Psoas muscle (tissue), 7 donors: ENCODE measurements at regions not wholly inside any gene's neighbourhood (a gene's known extent, or its start where the extent isn't known, plus 50 kb on each side); places are given as distances from the start of the nearest gene placed in this dataset.

Experiments
- ATAC-seq, 4 donors: fragments of 200-7000 bp; cut with Tn5 transposase; one replicate each; pipeline ENCODE4 v1.9.1; 2020; ENCODE audit warnings: moderate library complexity in 3 of 4, mild to moderate bottlenecking in 2 of 4
- DNase-seq, 2 donors: peaks; one replicate each; pipeline ENCODE4 v3.0.0-alpha.2; 2020
- H3K27ac ChIP-seq: fragments of 200-600 bp; one replicate; pipeline ENCODE4 v1.8.0; 2022
- H3K27me3 ChIP-seq, 3 donors: fragments of 200-600 bp in 1 of 3; one replicate each; pipeline versions ENCODE4 v1.6.1 to v1.8.0; 2013 to 2022; ENCODE audit warnings: low read length in 2 of 3, mild to moderate bottlenecking in 2 of 3, moderate library complexity in 1 of 3; ENCODE audit not compliant: insufficient read depth in 3 of 3
- H3K36me3 ChIP-seq, 2 donors: fragments of 200-600 bp in 1 of 2; one replicate each; pipeline versions ENCODE4 v1.6.1 to v1.8.0; 2013 to 2022; ENCODE audit warnings: low read depth in 1 of 2, mild to moderate bottlenecking in 1 of 2, moderate library complexity in 1 of 2; ENCODE audit not compliant: insufficient read depth in 1 of 2
- H3K4me1 ChIP-seq: fragments of 200-600 bp; one replicate; pipeline ENCODE4 v1.8.0; 2022
- H3K4me3 ChIP-seq: fragments of 200-600 bp; one replicate; pipeline ENCODE4 v1.8.0; 2022; ENCODE audit warnings: mild to moderate bottlenecking
- H3K9me3 ChIP-seq: fragments of 200-600 bp; one replicate; pipeline ENCODE4 v1.8.0; 2022
- WGBS, 3 donors: extraction: QIAGEN DNeasy Blood & Tissue Kit; methylation state at CpG; one replicate each; pipeline versions ENCODE4 v1.1.6 to v1.1.7; 2013; 5-methylcytosine and 5-hydroxymethylcytosine counted together
- intact Hi-C, 2 donors: fragments of 100-400 bp; cut with DNase I; formaldehyde crosslinking; loops; one replicate each; pipeline versions ENCODE4 v1.11.0 to v1.14.2; 2022
- TF ChIP-seq, protein P1 (sequence below): fragments of 200-600 bp; IDR thresholded peaks from one replicate; pipeline ENCODE4 v1.8.0; 2022; ENCODE audit warnings: antibody characterized with exemption
- donor health status: healthy with polysubstance abuse.
- donor health status: DM: no; HTN: no; CAD: no; lungs with moderate emphysema.
- donor health status: Bipolar disorder and iron deficiency.
- donor health status: healthy.
- donor health status: DM: yes; HTN: yes; CAD: no.
- donor health status: DM: no; HTN: no; CAD: no.
- donor health status: DM: yes; HTN: yes; CAD: no.

DNA sequence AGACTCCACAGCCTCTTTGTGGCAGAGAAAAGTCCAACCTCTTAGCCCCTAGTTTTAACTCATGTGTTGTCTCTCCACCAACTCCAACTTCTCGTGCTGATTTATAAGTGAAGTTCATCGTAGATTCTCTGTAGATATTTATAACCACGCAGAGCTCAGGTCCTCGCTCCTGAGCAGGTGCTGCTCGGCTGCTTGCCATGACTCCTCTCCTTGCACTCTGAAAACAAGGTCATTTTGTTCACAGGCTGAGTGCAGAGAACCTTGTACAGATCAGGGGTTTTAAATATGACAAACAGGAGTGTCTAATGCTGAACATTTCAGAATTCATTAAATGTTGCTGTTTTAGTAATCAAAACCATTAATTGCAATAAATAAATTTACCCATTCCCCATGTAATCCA lies 330.8 kb upstream of the GYPC start:
- no peak overlapping the region for H3K4me3 ChIP-seq
- no peaks in the 10 kb centered on the region for H3K36me3 ChIP-seq
- H3K27me3 ChIP-seq, result no peaks in the 10 kb centered on the region
- 29 to 47% (median 34%) methylated on average over 5 of the region's 5 CpGs for WGBS, 3 donors
- H3K9me3 ChIP-seq, result peaks cover 1% of the 10 kb centered on the region
- no peak overlapping the region for H3K27ac ChIP-seq
- intact Hi-C loops, result no loop called here
- DNase-seq, result no peak
- no peak for ATAC-seq
- no peaks in the 10 kb centered on the region for H3K4me1 ChIP-seq
- TF ChIP-seq, protein P1, sequence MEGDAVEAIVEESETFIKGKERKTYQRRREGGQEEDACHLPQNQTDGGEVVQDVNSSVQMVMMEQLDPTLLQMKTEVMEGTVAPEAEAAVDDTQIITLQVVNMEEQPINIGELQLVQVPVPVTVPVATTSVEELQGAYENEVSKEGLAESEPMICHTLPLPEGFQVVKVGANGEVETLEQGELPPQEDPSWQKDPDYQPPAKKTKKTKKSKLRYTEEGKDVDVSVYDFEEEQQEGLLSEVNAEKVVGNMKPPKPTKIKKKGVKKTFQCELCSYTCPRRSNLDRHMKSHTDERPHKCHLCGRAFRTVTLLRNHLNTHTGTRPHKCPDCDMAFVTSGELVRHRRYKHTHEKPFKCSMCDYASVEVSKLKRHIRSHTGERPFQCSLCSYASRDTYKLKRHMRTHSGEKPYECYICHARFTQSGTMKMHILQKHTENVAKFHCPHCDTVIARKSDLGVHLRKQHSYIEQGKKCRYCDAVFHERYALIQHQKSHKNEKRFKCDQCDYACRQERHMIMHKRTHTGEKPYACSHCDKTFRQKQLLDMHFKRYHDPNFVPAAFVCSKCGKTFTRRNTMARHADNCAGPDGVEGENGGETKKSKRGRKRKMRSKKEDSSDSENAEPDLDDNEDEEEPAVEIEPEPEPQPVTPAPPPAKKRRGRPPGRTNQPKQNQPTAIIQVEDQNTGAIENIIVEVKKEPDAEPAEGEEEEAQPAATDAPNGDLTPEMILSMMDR, result no peak

DNA sequence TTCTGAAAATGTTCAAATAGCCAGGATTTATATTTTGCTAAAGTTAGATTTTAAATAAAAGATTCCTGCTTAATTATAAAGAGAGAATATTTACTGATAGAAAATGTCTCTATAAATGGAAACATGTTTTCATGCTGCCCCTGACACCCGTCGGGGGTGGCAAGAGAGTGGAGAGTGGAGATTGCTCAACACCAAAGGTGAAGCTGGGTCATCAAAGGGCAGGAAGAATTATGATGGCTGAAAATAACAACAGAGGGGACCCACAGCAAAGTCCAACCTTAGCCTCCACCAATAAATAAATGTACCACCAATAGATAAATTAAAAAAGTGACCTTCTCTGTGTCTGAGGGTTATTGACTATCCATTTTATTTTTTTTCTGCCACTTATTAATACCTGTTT lies 326.8 kb upstream of the GYPC start:
- H3K4me1 ChIP-seq, result no peaks in the 10 kb centered on the region
- H3K27ac ChIP-seq, result no peak overlapping the region
- DNase-seq (no peak), ATAC-seq (no peak)
- no peaks in the 10 kb centered on the region for H3K27me3 ChIP-seq
- TF ChIP-seq, protein P1, result no peak
- intact Hi-C loops, result no loop called here
- H3K4me3 ChIP-seq, result no peak overlapping the region
- peaks cover 11% of the 10 kb centered on the region for H3K9me3 ChIP-seq
- WGBS, 3 donors, result 13 to 39% (median 26%) methylated on average over 2 of the region's 2 CpGs
- H3K36me3 ChIP-seq, result no peaks in the 10 kb centered on the region

DNA sequence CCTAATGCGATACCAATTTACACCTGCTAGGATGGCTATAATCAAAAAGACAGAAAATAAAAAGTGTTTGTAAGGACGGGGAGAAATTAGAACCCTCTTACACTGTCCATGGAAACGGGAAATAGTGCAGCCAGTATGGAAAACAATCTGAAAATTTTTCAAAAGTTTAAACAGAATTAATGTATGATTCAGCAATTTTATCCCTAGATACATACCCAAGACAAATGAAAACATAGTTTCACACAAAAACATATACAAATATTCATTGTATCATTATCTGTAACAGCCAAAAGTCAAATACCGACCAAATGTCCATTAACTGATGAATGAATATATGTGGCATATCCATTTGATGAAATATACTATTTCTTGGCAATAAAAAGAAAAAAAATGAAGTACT lies 313.5 kb upstream of the GYPC start:
- 87 to 92% (median 89%) methylated on average over 4 of the region's 4 CpGs for WGBS, 3 donors
- no peaks in the 10 kb centered on the region for H3K4me1 ChIP-seq
- no peak for ATAC-seq
- H3K36me3 ChIP-seq, result no peaks in the 10 kb centered on the region
- intact Hi-C loops, result no loop called here
- TF ChIP-seq, protein P1, result no peak
- H3K27ac ChIP-seq, result no peak overlapping the region
- no peak overlapping the region for H3K4me3 ChIP-seq
- no peaks in the 10 kb centered on the region for H3K9me3 ChIP-seq
- DNase-seq, result no peak
- no peaks in the 10 kb centered on the region for H3K27me3 ChIP-seq

DNA sequence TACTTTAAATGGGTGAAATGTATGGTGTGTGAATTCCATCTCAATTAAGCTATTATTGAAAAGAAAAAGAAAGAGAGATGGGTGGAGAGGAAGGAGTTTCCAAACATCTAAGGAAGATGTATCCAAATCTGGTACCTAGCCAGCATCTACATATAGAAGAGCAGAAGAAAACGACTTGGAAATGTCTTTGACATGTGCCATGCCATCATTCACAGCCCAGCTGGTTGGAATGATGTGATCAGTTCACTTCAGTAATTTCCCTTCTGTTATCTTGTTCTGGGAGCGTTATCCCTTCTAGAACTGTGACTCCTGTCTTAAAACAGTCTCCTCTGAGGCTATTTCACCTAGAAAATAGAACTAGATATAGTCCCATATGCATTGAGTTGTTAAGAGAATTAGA lies 312.8 kb upstream of the GYPC start:
- H3K36me3 ChIP-seq, result no peaks in the 10 kb centered on the region
- intact Hi-C loops, result no loop called here
- WGBS, 3 donors, result 53 to 73% (median 57%) methylated on average over 2 of the region's 2 CpGs
- no peaks in the 10 kb centered on the region for H3K27me3 ChIP-seq
- DNase-seq (no peak), ATAC-seq (no peak)
- no peaks in the 10 kb centered on the region for H3K4me1 ChIP-seq
- TF ChIP-seq, protein P1, result no peak
- H3K9me3 ChIP-seq, result no peaks in the 10 kb centered on the region
- H3K4me3 ChIP-seq, result no peak overlapping the region
- no peak overlapping the region for H3K27ac ChIP-seq

DNA sequence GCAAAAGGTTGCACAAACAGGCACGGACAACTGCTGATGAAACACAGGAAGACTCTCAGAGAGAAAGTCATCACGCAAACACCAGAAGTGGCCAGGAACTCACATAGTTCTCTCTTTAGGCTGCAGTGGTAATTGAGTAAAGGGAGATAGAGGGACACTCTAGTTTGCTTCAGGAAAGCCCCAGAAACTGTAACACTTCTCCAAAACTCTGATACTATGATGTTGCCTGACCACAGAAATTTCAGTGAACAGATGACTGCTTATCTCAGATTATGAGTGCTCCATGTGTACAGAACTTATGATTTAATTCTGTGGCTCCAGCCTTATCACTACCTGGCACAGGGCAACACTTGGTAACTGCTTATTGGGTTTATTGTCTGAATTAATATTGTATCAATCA lies 311.5 kb upstream of the GYPC start:
- 77 to 89% (median 79%) methylated on average over 2 of the region's 2 CpGs for WGBS, 3 donors
- no peaks in the 10 kb centered on the region for H3K36me3 ChIP-seq
- H3K9me3 ChIP-seq, result no peaks in the 10 kb centered on the region
- intact Hi-C loops, result no loop called here
- DNase-seq (no peak), ATAC-seq (no peak)
- H3K27ac ChIP-seq, result no peak overlapping the region
- no peaks in the 10 kb centered on the region for H3K27me3 ChIP-seq
- TF ChIP-seq, protein P1, result no peak
- H3K4me3 ChIP-seq, result no peak overlapping the region
- no peaks in the 10 kb centered on the region for H3K4me1 ChIP-seq
